Calu3 (cell line): ENCODE measurements at regions not wholly inside any gene's neighbourhood (a gene's known extent, or its start where the extent isn't known, plus 50 kb on each side); places are given as distances from the start of the nearest gene placed in this dataset.
"Not testable (repeated sequence)": the region's sequence is repeated elsewhere in the genome, so short reads cannot be mapped to it uniquely, and the experiment has no call there.

Experiments
- BruUV-seq: library from RNA; stranded (reverse); fragments of 400-500 nt; replicated peaks from 2 replicates; lab custom pipeline; 2021; lab: Mats Ljungman, UMichigan
- CTCF ChIA-PET: fragments of 300-600 bp; sonication (Branson Sonifier 250); formaldehyde crosslinking; loops from one replicate; lab custom pipeline; 2022; ENCODE audit warnings: antibody characterized with exemption; lab: Charles Lee
- DNase-seq: peaks from one replicate; pipeline ENCODE4 v3.0.0; 2022
- H3K27ac Mint-ChIP-seq: one replicate; pipeline ENCODE4 v1.8.0; 2022; ENCODE audit warnings: mixed read lengths; ENCODE audit not compliant: unreplicated experiment
- H3K27me3 Mint-ChIP-seq: one replicate; pipeline ENCODE4 v1.8.0; 2022; ENCODE audit warnings: mixed read lengths; ENCODE audit not compliant: unreplicated experiment
- H3K36me3 Mint-ChIP-seq: one replicate; pipeline ENCODE4 v1.8.0; 2022; ENCODE audit warnings: mild to moderate bottlenecking, moderate library complexity, mixed read lengths; ENCODE audit not compliant: insufficient read depth, unreplicated experiment
- H3K4me1 Mint-ChIP-seq: one replicate; pipeline ENCODE4 v1.8.0; 2022; ENCODE audit warnings: mild to moderate bottlenecking, low read depth, mixed read lengths; ENCODE audit not compliant: unreplicated experiment
- H3K4me3 Mint-ChIP-seq: one replicate; pipeline ENCODE4 v1.8.0; 2022; ENCODE audit warnings: mild to moderate bottlenecking, low read depth, moderate library complexity, mixed read lengths; ENCODE audit not compliant: unreplicated experiment
- H3K9me3 Mint-ChIP-seq: one replicate; pipeline ENCODE4 v1.8.0; 2022; ENCODE audit warnings: low read depth, mixed read lengths; ENCODE audit not compliant: unreplicated experiment
- CTCF ChIP-seq: fragments of 200-600 bp; IDR thresholded peaks from one replicate; pipeline ENCODE4 v1.8.0; 2022; ENCODE audit warnings: antibody characterized with exemption; ENCODE audit not compliant: unreplicated experiment
- intact Hi-C: fragments of 100-400 bp; cut with micrococcal nuclease; formaldehyde crosslinking; loops from one replicate; pipeline ENCODE4 v1.10.0; 2022; ENCODE audit not compliant: unreplicated experiment

DNA sequence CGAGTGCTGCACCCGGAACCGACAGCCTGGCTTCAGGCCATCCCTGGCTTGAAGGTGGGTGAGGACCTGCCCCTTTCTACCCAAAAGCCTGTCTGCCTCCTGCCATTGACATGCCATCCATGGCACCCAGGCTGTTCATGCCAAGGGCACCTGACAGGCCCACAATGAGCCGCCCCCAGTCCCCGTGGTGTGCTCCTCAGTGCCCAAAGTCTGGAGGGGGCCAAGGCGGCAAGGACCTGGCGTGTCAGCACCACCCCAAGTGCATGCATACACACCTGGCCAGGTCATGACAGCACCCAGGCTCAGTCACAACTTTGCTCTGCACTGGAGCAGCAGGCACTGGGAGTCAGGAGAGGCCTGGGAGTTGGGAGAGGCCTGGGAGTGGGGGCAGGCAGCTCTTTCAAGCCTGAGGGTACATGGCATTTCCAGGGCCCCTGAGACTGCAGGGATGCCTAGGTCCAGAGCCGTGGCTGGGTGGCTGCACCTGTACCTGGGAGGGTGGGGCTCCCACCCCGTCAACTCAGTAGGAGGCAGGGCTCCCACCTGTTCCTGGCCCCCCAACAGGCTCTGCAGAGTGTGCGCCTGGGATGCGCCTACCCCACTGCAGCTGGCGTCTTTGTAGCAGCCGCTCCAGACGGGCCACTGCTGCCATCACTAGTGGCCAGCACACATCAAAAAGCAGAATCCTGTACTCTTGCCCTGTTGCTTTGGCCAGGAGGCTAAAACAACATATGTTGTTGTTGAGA is 71.7 kb downstream of the ZNF467 start:
- Mint-ChIP-seq H3K4me1 (no peaks in the 10 kb centered on the region), H3K27ac (no peak overlapping the region), H3K9me3 (no peaks in the 10 kb centered on the region), H3K36me3 (no peaks in the 10 kb centered on the region), H3K4me3 (no peak overlapping the region), H3K27me3 (peaks cover 45% of the 10 kb centered on the region)
- CTCF ChIA-PET: interaction anchor here (0.6 kb wide), 1 partner anchor 663 kb away, joined by 3 read pairs; no protein-coding TSS in a partner anchor
- TF ChIP-seq CTCF: no peak
- DNase-seq: no peak
- intact Hi-C loops: no loop called here
- BruUV-seq: no TSS peak

GRCh38 chr7:149697767-149698166 is 75.6 kb downstream of the ZNF467 start:
- H3K27ac Mint-ChIP-seq, H3K9me3 Mint-ChIP-seq, H3K36me3 Mint-ChIP-seq, CTCF ChIA-PET, BruUV-seq, intact Hi-C loops, H3K4me1 Mint-ChIP-seq, DNase-seq, H3K4me3 Mint-ChIP-seq: not testable (repeated sequence)
- H3K27me3 Mint-ChIP-seq: peaks cover 61% of the 10 kb centered on the region

- no peak for DNase-seq
- Mint-ChIP-seq H3K36me3 (peaks cover under 1% of the 10 kb centered on the region), H3K27me3 (peaks cover 53% of the 10 kb centered on the region), H3K27ac (no peak overlapping the region), H3K4me1 (no peaks in the 10 kb centered on the region), H3K4me3 (no peak overlapping the region), H3K9me3 (no peaks in the 10 kb centered on the region)
- BruUV-seq: no TSS peak
- TF ChIP-seq CTCF: no peak
- CTCF ChIA-PET: no interaction called here
- intact Hi-C loops: no loop called here
Measured at GRCh38 chr7:149696280-149696679, 77.1 kb downstream of the ZNF467 start.

- no peak for DNase-seq
- BruUV-seq: no TSS peak
- no peak overlapping the region for H3K27ac Mint-ChIP-seq
- H3K27me3 Mint-ChIP-seq: peaks cover 49% of the 10 kb centered on the region
- CTCF ChIA-PET: no interaction called here
- TF ChIP-seq CTCF: no peak
- peaks cover 2% of the 10 kb centered on the region for H3K9me3 Mint-ChIP-seq
- peaks cover 7% of the 10 kb centered on the region for H3K36me3 Mint-ChIP-seq
- no peak overlapping the region for H3K4me3 Mint-ChIP-seq
- no peaks in the 10 kb centered on the region for H3K4me1 Mint-ChIP-seq
- intact Hi-C loops: no loop called here
Measured at GRCh38 chr7:149692557-149692982, 80.8 kb downstream of the ZNF467 start.

- TF ChIP-seq CTCF: no peak
- Mint-ChIP-seq H3K9me3 (peaks cover 2% of the 10 kb centered on the region), H3K27me3 (peaks cover 52% of the 10 kb centered on the region), H3K27ac (no peak overlapping the region), H3K36me3 (peaks cover 7% of the 10 kb centered on the region), H3K4me3 (no peak overlapping the region), H3K4me1 (no peaks in the 10 kb centered on the region)
- no TSS peak for BruUV-seq
- CTCF ChIA-PET: no interaction called here
- intact Hi-C loops: no loop called here
- DNase-seq: no peak
Measured at GRCh38 chr7:149692056-149692455, 81.3 kb downstream of the ZNF467 start.
